ENCODE measurements at regions not wholly inside any gene's neighbourhood (a gene's known extent, or its start where the extent isn't known, plus 50 kb on each side); places are given as distances from the start of the nearest gene placed in this dataset.

DNA sequence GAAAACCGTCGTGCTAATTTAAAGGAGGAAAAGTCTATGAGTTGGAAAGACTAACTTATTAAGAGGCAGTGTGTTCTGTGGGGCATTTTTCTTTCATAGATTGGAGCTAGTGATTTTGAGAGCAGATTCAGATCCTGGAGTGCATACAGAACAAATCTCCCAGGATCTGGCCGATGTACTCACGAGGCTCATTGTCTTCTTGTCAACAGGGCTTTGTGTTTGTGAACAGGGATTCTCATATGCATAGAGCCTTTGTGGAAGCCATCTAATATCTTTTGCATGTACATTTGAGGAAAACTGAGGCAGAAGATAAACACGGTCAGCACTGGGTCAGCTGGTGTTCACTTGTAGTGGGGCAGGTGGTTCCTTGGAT lies 482.9 kb upstream of the TSHZ3 start:
- POLR2A ChIA-PET (ENCODE audit: unreplicated experiment): no interaction called here
- Histone ChIP-seq H2AFZ (replicated peaks; ENCODE audit: low read length, poor library complexity) (no peak overlapping the region), H3K9ac (ENCODE audit: low read depth, low read length) (no peak overlapping the region), H3K9me3 (ENCODE audit: control insufficient read depth, insufficient read depth, low read length) (no peaks in the 10 kb centered on the region), H4K20me1 (ENCODE audit: insufficient read depth, low read length) (no peaks in the 10 kb centered on the region), H4K8ac (ENCODE audit: low read depth in 2 of 2, low read length in 2 of 2) (no peak overlapping the region), H3K56ac (ENCODE audit: extremely low read depth, insufficient read depth, low read length) (no peak overlapping the region), H2BK20ac (ENCODE audit: low read depth, low read length) (no peak overlapping the region), H3K14ac (replicated peaks; ENCODE audit: low read depth, low read length) (no peak overlapping the region), H3K23ac (ENCODE audit: low read depth, low read length) (no peak overlapping the region), H3K18ac (ENCODE audit: low read depth, low read length) (no peak overlapping the region), H3K4ac (ENCODE audit: low read depth, low read length) (no peak overlapping the region), H4K5ac (ENCODE audit: low read depth, low read length) (no peak overlapping the region), H3K9me1 (ENCODE audit: insufficient read depth, low read length) (no peaks in the 10 kb centered on the region), H3K36me3 (ENCODE audit: control insufficient read depth, insufficient read depth, low read length) (no peaks in the 10 kb centered on the region), H3K4me3 (ENCODE audit: insufficient read depth, low read depth, low read length) (no peak overlapping the region), H2BK5ac (ENCODE audit: low read depth, low read length, poor library complexity, severe bottlenecking) (no peak overlapping the region), H2BK120ac (ENCODE audit: low read depth, low read length) (no peak overlapping the region), H2BK15ac (ENCODE audit: low read depth, low read length) (no peak overlapping the region), H2AK5ac (ENCODE audit: low read depth, low read length) (no peak overlapping the region), H3K4me1 (ENCODE audit: control insufficient read depth, insufficient read depth, low read length) (no peaks in the 10 kb centered on the region), H3K79me1 (ENCODE audit: low read depth in 1 of 2, low read length in 2 of 2) (no peaks in the 10 kb centered on the region), H3K27ac (ENCODE audit: insufficient read depth, low read length) (no peak overlapping the region), H2AK9ac (replicated peaks; ENCODE audit: low read depth, low read length, poor library complexity) (no peak overlapping the region), H3K4me2 (ENCODE audit: low read depth, low read length) (no peak overlapping the region), H3K27me3 (ENCODE audit: control insufficient read depth, insufficient read depth, low read length) (no peaks in the 10 kb centered on the region), H4K91ac (ENCODE audit: insufficient read depth, low read depth, low read length) (no peak overlapping the region)
- intact Hi-C loops (cut with micrococcal nuclease): no loop called here
- 19% methylated on average over 3 of the region's 5 CpGs; no CpG with 5 or more reads in 1 of the 2 experiments for WGBS, 2 experiments (ENCODE audit: extremely low coverage in 2 of 2, insufficient read length in 1 of 2)
- in situ Hi-C loops (cut with MboI; ENCODE audit: low sequenced_read_pairs): no loop called here
- DNase-seq (no peak), ATAC-seq (ENCODE audit: low read depth) (no peak)
- TF ChIP-seq MXI1 (IDR thresholded peaks at IDR 0.05; ENCODE audit: borderline replicate concordance, low read depth, low read length) (no peak), POLR2A (IDR thresholded peaks at IDR 0.05; ENCODE audit: low read depth, low read length) (no peak), SMC3 (IDR thresholded peaks at IDR 0.05; ENCODE audit: low read depth, low read length) (no peak), RAD21 (IDR thresholded peaks at IDR 0.05; ENCODE audit: low read length) (no peak), NFE2L2 (IDR thresholded peaks at IDR 0.05; ENCODE audit: low read depth, low read length) (no peak)
- TF ChIP-seq, protein P1, sequence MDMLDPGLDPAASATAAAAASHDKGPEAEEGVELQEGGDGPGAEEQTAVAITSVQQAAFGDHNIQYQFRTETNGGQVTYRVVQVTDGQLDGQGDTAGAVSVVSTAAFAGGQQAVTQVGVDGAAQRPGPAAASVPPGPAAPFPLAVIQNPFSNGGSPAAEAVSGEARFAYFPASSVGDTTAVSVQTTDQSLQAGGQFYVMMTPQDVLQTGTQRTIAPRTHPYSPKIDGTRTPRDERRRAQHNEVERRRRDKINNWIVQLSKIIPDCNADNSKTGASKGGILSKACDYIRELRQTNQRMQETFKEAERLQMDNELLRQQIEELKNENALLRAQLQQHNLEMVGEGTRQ (IDR thresholded peaks at IDR 0.05; ENCODE audit: low read depth, low read length): no peak
- BruUV-seq (replicated peaks): no TSS peak
- CTCF ChIA-PET: no interaction called here
- dilution Hi-C loops (cut with HindIII; ENCODE audit: low sequenced_read_pairs, unreplicated experiment): no loop called here

Data from IMR-90 (cell line).